ENCODE measurements at regions not wholly inside any gene's neighbourhood (a gene's known extent, or its start where the extent isn't known, plus 50 kb on each side); places are given as distances from the start of the nearest gene placed in this dataset.

DNA sequence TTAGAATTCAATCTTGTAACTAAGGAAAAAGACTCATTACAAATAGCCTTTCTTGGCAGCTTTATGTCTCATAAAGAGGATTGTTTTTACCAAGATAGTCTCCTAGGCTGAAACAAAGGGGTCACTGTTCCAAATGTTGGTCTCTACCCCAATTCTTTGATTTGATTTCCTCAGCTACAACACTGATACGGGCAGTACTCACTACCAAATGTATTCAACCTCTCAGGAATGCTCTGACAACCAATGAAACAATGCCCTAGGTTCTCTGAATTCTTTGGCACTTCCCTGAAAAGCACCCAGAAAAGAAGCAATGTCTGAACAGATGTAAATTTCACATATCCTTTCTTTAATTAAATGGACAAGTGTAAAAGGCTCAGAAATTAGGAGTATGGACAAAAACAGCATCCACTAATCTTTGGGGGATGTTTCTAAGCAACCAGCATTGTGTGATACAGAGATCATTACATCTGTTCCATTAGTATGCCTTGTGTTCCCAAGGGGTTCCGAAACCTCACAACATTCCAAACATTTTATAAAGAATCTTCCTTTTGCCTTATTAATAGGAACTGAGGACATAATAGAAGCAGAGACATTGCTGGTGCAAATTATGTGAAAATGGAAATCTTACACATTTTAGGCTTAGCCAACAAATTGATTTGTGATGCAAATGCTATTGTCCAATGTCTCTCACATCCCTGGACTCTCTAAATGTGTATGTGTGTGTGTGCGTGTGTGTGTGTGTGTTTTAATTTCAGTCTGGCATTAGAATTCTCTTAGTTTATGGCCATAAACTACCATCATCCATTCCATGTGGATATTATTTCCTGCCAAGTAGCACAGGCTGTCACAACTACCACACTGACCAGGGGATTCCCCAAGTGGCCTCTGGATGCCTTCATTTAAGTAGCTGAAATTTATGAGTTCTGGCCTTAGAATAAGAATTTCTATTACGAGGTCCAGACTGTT lies 276.0 kb downstream of the MTX2 start:
- DNase-seq, result no peak

DNA sequence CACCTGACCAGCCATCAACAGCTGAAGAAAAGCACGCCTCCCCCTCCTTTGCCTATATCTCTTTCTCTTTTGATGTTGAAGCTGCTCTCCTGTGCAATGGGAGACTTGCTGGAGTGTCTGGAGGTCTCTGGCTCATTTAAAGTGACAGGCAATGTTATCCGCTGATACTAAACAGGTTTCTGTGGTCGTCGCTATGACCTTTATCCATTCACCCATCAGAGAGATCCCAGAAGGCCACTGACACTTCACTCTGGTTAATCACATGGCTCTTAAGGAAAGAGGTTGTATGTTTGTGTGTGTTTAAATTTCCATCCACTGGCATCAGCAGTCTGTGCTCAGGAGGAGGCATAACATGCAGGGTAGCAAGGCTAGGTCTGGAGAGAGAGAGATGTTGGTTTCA lies 277.3 kb downstream of the MTX2 start:
- no peak for DNase-seq

- no peak for DNase-seq
Measured at GRCh38 chr2:176552501-176553135, 283.4 kb downstream of the MTX2 start.

- peak; percentile 86 to 88 for DNase-seq
Measured at GRCh38 chr2:176553685-176554100, 284.5 kb downstream of the MTX2 start.

DNA sequence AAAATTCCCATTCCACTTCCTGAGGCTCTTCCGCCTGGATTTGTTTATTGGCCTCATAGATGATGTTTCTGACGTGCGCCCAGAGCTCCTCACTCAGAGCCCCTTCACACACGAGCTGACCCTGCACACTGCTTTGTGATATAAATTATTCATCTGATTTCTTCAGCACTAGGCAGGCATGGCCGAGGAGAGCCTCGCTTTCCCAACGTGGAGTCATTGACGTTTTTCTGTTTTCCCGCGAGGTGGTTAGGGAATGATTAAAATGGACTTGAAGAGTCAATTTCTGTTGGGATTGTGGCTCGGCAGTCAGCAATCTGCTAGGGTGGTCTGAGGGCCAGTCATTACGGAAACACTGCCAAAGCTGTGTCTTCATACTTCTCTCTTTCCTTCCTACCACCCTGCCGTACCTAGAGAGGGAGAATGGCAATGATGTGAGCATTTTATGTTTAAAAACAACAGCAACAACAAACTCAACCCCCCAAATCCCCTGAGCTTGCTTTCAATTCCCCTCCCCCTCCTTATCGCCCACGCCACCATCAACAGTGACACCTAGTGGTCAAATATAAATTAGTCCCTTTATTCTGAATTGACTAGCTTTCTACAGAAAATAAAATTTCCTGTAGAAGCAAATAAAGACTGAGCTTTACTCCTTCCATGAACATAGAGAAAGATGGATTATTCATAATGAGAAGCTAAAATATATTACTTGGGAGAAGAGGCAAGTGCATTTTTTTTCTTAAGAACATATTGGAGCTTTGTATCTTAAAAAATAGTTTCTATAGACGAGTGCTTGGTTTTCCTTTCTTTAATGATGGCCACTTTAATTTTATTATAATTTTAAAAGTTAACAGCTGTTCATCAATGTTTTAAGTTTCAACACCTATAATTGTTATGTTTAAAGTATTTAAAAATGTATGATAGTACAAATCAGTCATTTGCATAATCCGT lies 285.1 kb downstream of the MTX2 start:
- DNase-seq, result peak; percentile 74 to 90

- no peak for DNase-seq
Measured at GRCh38 chr2:176555112-176555511, 285.9 kb downstream of the MTX2 start.

GRCh38 chr2:176555781-176556180 lies 286.5 kb downstream of the MTX2 start:
- DNase-seq, result no peak

DNA sequence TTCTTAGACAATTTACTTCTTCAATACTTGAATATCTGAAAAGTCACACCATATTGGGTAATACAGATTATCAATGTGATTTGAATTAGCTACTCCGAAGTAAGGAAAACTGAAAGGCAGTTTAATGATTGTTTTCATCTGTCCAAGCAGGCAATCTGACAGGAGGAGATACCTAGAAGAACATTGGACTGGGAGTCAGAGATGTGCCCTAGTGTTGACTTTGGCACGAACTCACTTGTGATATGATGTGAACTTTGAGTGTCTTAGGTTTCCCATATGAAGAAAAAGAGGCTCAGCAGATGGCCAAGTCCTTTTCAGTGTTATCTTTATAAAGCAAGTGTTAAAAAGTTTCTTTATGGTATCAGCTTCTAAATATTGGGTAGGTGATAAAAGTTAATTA lies 287.1 kb downstream of the MTX2 start:
- DNase-seq, result no peak

DNA sequence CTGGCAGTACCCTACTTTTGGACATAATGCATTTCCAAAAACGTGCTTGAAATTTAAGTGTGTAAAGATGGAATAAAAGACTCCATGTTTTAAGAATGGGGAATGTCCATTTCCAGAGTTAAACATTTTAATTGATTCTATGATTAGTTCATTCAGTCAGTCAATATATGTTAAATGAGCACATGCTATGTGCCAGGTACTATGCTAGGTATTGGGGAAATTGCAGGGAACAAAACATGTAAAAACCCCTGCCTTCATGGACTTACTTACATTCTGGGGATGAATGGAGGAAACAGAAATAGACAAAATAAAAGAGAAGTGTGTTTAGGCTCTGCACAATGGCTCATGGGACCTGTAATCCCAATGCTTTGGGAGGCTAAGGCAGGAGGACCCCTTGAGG lies 288.6 kb downstream of the MTX2 start:
- no peak for DNase-seq

- DNase-seq, result no peak
Measured at GRCh38 chr2:176558574-176559140, 289.4 kb downstream of the MTX2 start.

- DNase-seq, result no peak
Measured at GRCh38 chr2:176560296-176560695, 291.1 kb downstream of the MTX2 start.

DNA sequence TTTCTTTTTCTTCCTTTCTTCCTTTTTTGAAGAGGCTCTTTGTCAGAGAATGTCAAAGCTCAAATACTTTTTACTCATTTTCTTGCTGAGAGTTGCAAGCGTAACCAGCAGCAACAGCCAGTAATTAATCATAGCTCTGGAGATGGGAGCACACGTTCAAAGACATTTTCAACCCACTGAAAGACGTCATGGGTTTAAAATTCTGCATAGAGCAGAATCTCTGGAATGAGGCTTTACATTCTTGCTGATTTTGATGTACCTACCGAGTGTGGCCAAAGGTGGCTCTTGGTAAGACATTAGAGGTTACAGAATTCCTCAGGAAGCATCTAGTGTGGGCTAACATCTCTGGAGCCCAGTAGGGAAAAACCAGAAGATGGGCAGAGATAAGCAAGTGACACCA lies 292.5 kb downstream of the MTX2 start:
- DNase-seq, result no peak

DNA sequence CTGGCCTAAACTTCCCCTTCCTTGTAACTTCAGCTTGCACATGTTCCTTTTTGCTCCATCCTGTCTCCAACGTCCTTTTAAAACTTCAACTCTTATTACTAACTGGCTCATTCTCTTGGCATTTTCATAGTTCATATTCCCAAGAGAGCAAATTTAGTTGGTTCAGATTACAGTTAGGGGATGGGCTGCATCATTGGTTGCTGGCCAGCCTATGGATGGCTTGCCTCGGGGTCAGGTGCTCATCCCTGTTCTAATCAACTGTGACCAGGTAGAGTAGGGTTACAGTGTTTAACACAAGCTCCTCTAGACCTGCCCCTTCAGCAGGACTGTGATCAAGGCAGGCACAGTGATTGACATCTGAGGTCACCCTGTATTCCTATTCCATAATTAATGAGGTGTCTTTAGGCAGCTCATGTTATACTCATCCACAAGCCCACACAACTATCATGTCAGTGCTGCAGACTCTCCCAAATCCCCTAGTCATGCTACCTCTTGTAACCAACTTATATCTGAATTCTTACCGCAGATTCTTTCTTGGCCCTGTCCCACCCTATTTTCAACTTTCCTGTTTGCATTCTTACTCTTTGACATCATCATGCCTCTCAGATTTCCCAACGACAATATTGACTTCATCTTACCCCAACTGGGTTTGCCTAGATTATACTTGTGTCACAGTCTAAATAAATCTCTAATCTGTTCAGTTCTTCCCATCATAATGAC lies 293.3 kb downstream of the MTX2 start:
- DNase-seq, result peak; percentile 27 to 31

DNA sequence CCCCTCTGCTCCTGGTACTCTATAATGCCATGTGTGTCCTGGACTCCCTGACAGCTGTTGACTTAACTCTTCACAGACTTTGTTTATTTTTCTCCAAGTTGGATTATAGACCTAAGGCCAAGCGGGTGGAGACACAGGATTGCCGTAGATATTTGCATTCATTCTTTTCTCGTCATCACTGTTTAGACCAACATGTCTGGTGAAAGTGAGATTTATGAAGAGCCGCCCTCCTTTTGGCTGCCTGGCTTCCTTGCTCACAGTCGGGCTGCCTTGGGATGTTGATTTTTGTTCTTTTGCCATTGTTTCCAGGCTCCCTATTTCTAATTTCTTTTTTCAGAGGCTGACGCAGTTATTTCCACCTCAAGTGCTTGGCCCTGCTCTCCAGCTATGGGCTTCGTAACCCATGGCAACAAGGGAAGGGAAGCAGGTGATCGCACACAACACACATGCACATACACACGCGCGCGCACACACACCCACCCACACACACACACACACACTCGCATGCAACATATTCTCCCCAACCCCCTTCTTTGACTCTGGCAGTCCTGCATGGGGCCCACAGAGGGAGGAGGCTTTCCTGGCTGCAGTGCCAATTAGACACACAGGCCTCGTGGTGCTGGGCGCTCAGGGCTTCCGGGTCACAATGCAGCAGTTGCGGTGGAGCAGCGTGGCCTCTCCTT lies 296.5 kb downstream of the MTX2 start:
- DNase-seq, result no peak

DNA sequence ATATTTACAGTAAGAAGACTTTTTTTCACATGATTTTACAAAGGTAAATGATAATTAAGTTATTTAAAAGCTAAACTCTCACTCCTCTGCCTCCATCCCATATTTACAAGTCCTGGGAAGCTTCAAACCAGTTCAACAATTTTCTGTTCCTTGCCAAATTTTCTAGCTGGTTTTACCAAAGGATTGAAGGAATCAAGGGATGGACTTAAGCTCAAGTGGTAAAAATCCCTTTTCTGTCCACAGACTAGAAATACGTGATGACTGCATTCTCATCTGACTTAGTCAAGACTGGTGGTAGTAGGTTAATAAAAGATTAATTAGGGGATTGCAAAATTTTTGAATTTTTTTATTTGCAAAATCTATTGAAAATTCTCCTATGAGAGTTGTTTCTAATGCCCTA lies 297.3 kb downstream of the MTX2 start:
- DNase-seq, result no peak

- no peak for DNase-seq
Measured at GRCh38 chr2:176566961-176567360, 297.7 kb downstream of the MTX2 start.

DNA sequence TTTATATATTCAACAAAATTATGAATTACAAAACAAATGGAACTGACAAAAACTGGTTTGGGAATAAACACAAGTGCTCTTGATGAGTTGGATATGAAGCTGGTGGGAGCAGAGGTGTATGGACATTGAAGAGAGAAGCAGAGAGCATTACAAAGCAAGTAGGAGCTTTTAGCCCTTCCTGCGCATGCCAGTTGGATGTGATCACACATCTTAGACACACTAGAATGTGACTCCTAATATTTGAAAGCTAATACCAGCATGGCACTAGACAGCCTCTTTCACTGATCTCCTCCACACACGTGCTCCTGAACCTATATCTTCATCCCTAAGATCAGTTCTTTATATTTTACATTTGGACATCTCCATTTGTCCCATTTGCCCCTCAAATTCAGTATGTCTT lies 298.1 kb downstream of the MTX2 start:
- DNase-seq, result no peak

- no peak for DNase-seq
Measured at GRCh38 chr2:176569574-176569973, 300.3 kb downstream of the MTX2 start.

DNA sequence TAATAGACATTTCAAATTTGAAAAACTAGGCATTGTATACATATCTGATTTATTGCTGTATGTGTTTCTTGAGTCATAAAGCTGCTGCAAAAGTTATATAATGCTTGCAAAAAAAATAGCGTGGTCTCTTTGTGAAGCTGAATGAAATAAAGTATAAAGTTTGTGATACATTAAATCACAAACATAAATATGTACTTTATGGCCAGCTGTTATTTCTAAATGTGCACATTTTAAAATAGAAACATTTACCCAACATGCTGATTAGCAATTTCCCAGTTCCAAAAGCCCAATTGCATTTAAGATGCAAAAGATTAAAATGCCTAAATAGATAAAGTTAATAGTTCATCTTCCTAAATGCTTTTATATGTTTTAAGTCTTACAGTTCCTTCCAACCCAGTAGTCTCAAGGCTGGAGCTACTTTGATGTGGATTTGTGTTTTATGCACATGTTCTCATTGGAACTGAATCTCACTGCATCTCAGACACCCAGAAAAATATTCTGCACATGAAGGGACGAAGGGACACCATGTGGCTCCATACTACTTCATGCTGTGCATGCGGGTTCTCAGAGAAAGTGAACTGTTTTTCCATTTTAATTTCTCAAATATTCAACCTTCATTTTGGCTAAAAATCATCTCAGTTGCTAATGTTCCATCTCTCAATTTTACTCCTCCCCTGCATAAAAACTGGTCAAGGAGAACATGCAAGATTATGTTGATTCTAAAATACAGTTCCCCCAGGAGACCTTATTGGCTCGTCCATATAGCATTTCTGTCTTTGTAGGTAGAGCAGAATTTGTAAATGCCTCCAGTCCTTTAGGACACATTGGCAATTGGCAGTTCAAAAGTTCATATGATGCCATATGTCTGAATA lies 304.6 kb downstream of the MTX2 start:
- no peak for DNase-seq

DNA sequence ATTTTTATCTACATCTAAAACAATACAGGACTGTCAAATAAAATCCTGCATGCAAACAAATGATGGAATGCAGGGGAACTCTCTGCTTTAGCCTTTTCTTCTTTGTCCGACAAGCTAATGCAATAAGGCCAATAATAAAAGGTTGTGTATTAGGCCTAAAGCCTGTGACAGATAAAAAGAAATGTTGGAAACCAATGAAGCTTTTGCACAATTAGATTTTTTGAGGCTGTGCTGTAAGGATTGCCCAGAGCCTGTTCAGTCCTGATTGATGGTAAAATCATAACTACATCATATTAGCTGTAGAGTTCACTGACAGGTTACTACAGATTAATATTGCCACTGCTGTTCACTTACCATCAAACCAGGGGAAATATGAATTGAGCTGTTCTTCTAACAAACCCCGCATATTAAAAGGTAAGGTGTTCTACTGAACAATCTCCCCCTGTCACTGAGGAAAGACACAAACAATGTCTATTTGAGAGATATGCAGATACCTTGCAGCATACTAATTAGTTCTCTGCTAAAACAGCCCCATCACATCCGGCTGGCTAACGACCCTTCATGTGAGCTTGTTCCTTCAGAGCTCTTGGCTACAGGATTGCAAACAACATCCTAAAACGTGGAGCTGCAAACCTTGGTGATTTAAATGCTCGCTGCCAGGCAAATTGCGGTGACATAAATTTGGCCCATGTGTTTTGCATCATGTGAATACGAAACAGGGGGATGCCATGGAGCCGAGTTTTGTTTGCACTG lies 305.4 kb downstream of the MTX2 start:
- DNase-seq, result no peak
